H9 (cell line): ENCODE measurements at regions not wholly inside any gene's neighbourhood (a gene's known extent, or its start where the extent isn't known, plus 50 kb on each side); places are given as distances from the start of the nearest gene placed in this dataset.

Source experiments
- DNase-seq: peaks from one replicate; pipeline ENCODE4 v3.0.0-alpha.2; 2017
- H2AFZ ChIP-seq: one replicate; pipeline ENCODE4 v1.6.1; 2013; ENCODE audit warnings: mild to moderate bottlenecking, low read length, control low read depth, moderate library complexity
- H2AK5ac ChIP-seq: 2 replicates; pipeline ENCODE4 v1.6.1; 2013; ENCODE audit warnings: low read length, control low read depth, mixed read lengths; ENCODE audit not compliant: insufficient read length
- H2BK120ac ChIP-seq: one replicate; pipeline ENCODE4 v1.6.1; 2013; ENCODE audit warnings: low read depth, mild to moderate bottlenecking, low read length, control low read depth, inconsistent platforms; ENCODE audit not compliant: poor library complexity, severe bottlenecking
- H2BK12ac ChIP-seq: 2 replicates; pipeline ENCODE4 v1.6.1; 2013; ENCODE audit warnings: low read length, control low read depth, mixed read lengths, low read depth; ENCODE audit not compliant: insufficient read length
- H2BK15ac ChIP-seq: 2 replicates; pipeline ENCODE4 v1.6.1; 2013; ENCODE audit warnings: low read depth, low read length, control low read depth
- H2BK20ac ChIP-seq: one replicate; pipeline ENCODE4 v1.6.1; 2013; ENCODE audit warnings: low read depth, mild to moderate bottlenecking, low read length, control low read depth, inconsistent platforms; ENCODE audit not compliant: poor library complexity, severe bottlenecking
- H2BK5ac ChIP-seq: 2 replicates; pipeline ENCODE4 v1.6.1; 2013; ENCODE audit warnings: low read length, control low read depth, mixed read lengths; ENCODE audit not compliant: insufficient read length
- H3K14ac ChIP-seq: 2 replicates; pipeline ENCODE4 v1.6.1; 2013; ENCODE audit warnings: low read length, control low read depth; ENCODE audit not compliant: insufficient read depth
- H3K18ac ChIP-seq: 2 replicates; pipeline ENCODE4 v1.6.1; 2013; ENCODE audit warnings: low read depth, mild to moderate bottlenecking, mixed read lengths, low read length, control low read depth; ENCODE audit not compliant: insufficient read length
- H3K23ac ChIP-seq: 2 replicates; pipeline ENCODE4 v1.6.1; 2013; ENCODE audit warnings: low read length, control low read depth, mixed read lengths, low read depth; ENCODE audit not compliant: insufficient read length
- H3K23me2 ChIP-seq: 2 replicates; pipeline ENCODE4 v1.6.1; 2013; ENCODE audit warnings: low read depth, mild to moderate bottlenecking, mixed read lengths, low read length, control low read depth; ENCODE audit not compliant: insufficient read length, poor library complexity, severe bottlenecking
- H3K27ac ChIP-seq: 2 replicates; pipeline ENCODE4 v1.5.1; 2013; ENCODE audit warnings: low read length, control low read depth, mixed read lengths, low read depth; ENCODE audit not compliant: insufficient read length
- H3K27me3 ChIP-seq: 2 replicates; pipeline ENCODE4 v1.6.1; 2013; ENCODE audit warnings: low read length, control low read depth, inconsistent platforms; ENCODE audit not compliant: insufficient read depth
- H3K4ac ChIP-seq: 2 replicates; pipeline ENCODE4 v1.6.1; 2013; ENCODE audit warnings: low read depth, mild to moderate bottlenecking, control low read depth, inconsistent platforms, low read length, moderate library complexity
- H3K4me1 ChIP-seq: 2 replicates; pipeline ENCODE4 v1.6.1; 2013; ENCODE audit warnings: low read length, control low read depth, inconsistent platforms; ENCODE audit not compliant: insufficient read depth
- H3K4me2 ChIP-seq: 2 replicates; pipeline ENCODE4 v1.6.1; 2013; ENCODE audit warnings: low read length, control low read depth, mixed read lengths; ENCODE audit not compliant: insufficient read length, insufficient read depth
- H3K56ac ChIP-seq: 2 replicates; pipeline ENCODE4 v1.6.1; 2013; ENCODE audit warnings: low read depth, mild to moderate bottlenecking, mixed read lengths, low read length, control low read depth; ENCODE audit not compliant: insufficient read length
- H3K79me1 ChIP-seq: 2 replicates; pipeline ENCODE4 v1.6.1; 2013; ENCODE audit warnings: low read depth, mild to moderate bottlenecking, moderate library complexity, low read length, control low read depth, inconsistent platforms; ENCODE audit not compliant: insufficient read depth, poor library complexity, severe bottlenecking
- H3K79me2 ChIP-seq: 2 replicates; pipeline ENCODE4 v1.6.1; 2013; ENCODE audit warnings: low read length, control low read depth, inconsistent platforms; ENCODE audit not compliant: insufficient read depth
- H3K9ac ChIP-seq: 2 replicates; pipeline ENCODE4 v1.6.1; 2013; ENCODE audit warnings: low read length, control low read depth, mixed read lengths; ENCODE audit not compliant: insufficient read length; ENCODE audit errors: extremely low read depth
- H3K9me3 ChIP-seq: one replicate; pipeline ENCODE4 v1.6.1; 2013; ENCODE audit warnings: low read depth, low read length, inconsistent platforms; ENCODE audit not compliant: control insufficient read depth
- H3T11ph ChIP-seq: one replicate; pipeline ENCODE4 v1.6.1; 2013; ENCODE audit warnings: mild to moderate bottlenecking, low read length, control low read depth, inconsistent platforms
- H4K20me1 ChIP-seq: one replicate; pipeline ENCODE4 v1.6.1; 2013; ENCODE audit not compliant: control insufficient read depth, insufficient read length, insufficient read depth
- H4K5ac ChIP-seq: 2 replicates; pipeline ENCODE4 v1.6.1; 2013; ENCODE audit warnings: low read depth, mild to moderate bottlenecking, mixed read lengths, low read length, control low read depth; ENCODE audit not compliant: insufficient read length
- H4K8ac ChIP-seq: replicated peaks from 2 replicates; pipeline ENCODE4 v1.6.1; 2013; ENCODE audit warnings: low read length, control low read depth, mixed read lengths, low read depth; ENCODE audit not compliant: insufficient read length
- H4K91ac ChIP-seq: 2 replicates; pipeline ENCODE4 v1.6.1; 2013; ENCODE audit warnings: low read depth, mild to moderate bottlenecking, moderate library complexity, mixed read lengths, low read length, control low read depth; ENCODE audit not compliant: insufficient read length
- H3K27ac Mint-ChIP-seq, 3 experiments: 2 replicates in 2 of 3; 3 replicates in 1 of 3; pipeline ENCODE4 v1.8.0; 2020 to 2021; ENCODE audit warnings: mixed read lengths in 3 of 3, mild to moderate bottlenecking in 1 of 3, moderate library complexity in 1 of 3
- H3K27me3 Mint-ChIP-seq: 2 replicates; pipeline ENCODE4 v1.8.0; 2021; ENCODE audit warnings: low read depth, mild to moderate bottlenecking, moderate library complexity, mixed read lengths
- H3K36me3 Mint-ChIP-seq, 3 experiments: 2 replicates in 2 of 3; 3 replicates in 1 of 3; pipeline ENCODE4 v1.8.0; 2020 to 2021; ENCODE audit warnings: low read depth in 3 of 3, mixed read lengths in 3 of 3; ENCODE audit not compliant: insufficient read depth in 1 of 3
- H3K4me1 Mint-ChIP-seq, 2 experiments: 2 replicates each; pipeline ENCODE4 v1.8.0; 2020; ENCODE audit warnings: mixed read lengths in 2 of 2
- H3K4me3 Mint-ChIP-seq, 2 experiments: 2 replicates in 1 of 2; 3 replicates in 1 of 2; pipeline ENCODE4 v1.8.0; 2020 to 2021; ENCODE audit warnings: mild to moderate bottlenecking in 2 of 2, mixed read lengths in 2 of 2, moderate library complexity in 1 of 2
- H3K9me3 Mint-ChIP-seq, 2 experiments: 2 replicates in 1 of 2; 3 replicates in 1 of 2; pipeline ENCODE4 v1.8.0; 2020; ENCODE audit warnings: mild to moderate bottlenecking in 2 of 2, mixed read lengths in 2 of 2, moderate library complexity in 1 of 2
- CTCF ChIP-seq: fragments of 200-600 bp; sonication (generic); conservative IDR thresholded peaks from 3 replicates; pipeline ENCODE4 v1.8.0; 2021; ENCODE audit warnings: antibody characterized with exemption, mild to moderate bottlenecking
- WGBS: extraction: QIAGEN DNeasy Blood & Tissue Kit; methylation state at CpG from one replicate; pipeline ENCODE4 v1.1.7; 2013; ENCODE audit warnings: missing lambda C conversion rate, low lambda C conversion rate, mixed read lengths; ENCODE audit not compliant: insufficient read length; ENCODE audit errors: extremely low coverage; 5-methylcytosine and 5-hydroxymethylcytosine counted together

GRCh38 chr5:129400395-129400983, 59.6 kb upstream of the ADAMTS19 start:
- Histone ChIP-seq H2BK20ac (no peak overlapping the region), H3K27ac (no peak overlapping the region), H3K4ac (no peak overlapping the region), H2BK15ac (no peak overlapping the region), H2BK5ac (no peak overlapping the region), H2AK5ac (no peak overlapping the region), H3K9me3 (no peaks in the 10 kb centered on the region), H3K23ac (no peak overlapping the region), H4K20me1 (no peaks in the 10 kb centered on the region), H3T11ph (no peak overlapping the region), H3K79me2 (no peaks in the 10 kb centered on the region), H2BK12ac (no peak overlapping the region), H3K14ac (no peak overlapping the region), H3K4me2 (no peak overlapping the region), H4K5ac (no peak overlapping the region), H3K9ac (no peak overlapping the region), H4K91ac (no peak overlapping the region), H4K8ac (no peak overlapping the region), H3K56ac (no peak overlapping the region), H3K23me2 (no peaks in the 10 kb centered on the region), H2AFZ (no peak overlapping the region), H2BK120ac (no peak overlapping the region), H3K79me1 (no peaks in the 10 kb centered on the region), H3K18ac (no peak overlapping the region), H3K4me1 (peaks cover 2% of the 10 kb centered on the region; the same call in 1 of the 2 replicates), H3K27me3 (no peaks in the 10 kb centered on the region)
- no peak for DNase-seq
- Mint-ChIP-seq H3K9me3 (peaks cover 9 to 19% of the 10 kb centered on the region in 2 experiments; a peak in 4 of 5 replicates), H3K36me3 (peaks cover 0 to 17% (median 16%) of the 10 kb centered on the region in 3 experiments; a peak in 5 of 7 replicates), H3K4me1 (peaks cover 45 to 46% of the 10 kb centered on the region in 2 experiments), H3K27me3 (no peaks in the 10 kb centered on the region), H3K27ac (no peak overlapping the region), H3K4me3 (no peak overlapping the region)
- TF ChIP-seq CTCF = peak; percentile 45; the same call in 2 of the 3 replicates
- WGBS = no CpG with 5 or more reads among the region's 5 CpGs
